ENCODE measurements at regions not wholly inside any gene's neighbourhood (a gene's known extent, or its start where the extent isn't known, plus 50 kb on each side); places are given as distances from the start of the nearest gene placed in this dataset.

DNA sequence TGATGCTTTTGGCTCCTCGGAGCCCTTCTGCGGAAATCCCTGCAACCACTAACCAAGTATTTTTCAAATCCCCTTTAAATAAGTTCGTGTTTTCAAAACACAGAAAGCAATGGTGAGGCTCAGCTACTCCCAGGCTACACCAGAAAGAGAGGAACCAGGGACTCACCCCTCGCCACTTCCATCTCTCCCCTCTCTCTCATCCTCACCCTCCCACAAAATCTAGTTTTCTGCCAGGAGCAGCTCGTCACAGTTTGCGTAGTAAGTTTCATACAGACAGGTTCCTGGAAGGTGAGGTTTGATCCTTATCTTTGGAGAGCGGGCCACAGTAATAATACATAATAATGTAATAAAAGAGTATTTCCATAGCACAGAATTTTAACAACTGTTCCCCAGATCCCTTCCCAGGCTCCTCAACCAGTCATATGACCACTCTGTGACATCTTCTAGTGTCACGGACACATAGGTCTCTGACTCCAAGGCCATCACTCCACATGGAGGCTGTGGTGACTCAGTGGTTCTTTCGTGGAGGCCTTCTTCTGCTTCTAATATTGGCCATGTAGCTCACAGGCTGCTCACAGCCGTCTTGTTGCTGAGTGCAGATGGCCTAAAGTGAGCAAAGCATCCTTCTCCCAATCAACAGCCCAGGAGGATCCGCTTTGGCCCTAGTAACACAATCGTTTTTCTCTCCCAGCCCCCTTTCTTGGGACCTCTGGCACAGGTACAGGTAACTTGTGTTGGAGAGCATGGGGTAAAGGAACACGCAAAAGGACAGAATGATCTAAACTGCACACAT is 295.7 kb downstream of the CDC5L start:
- no peak for DNase-seq

DNA sequence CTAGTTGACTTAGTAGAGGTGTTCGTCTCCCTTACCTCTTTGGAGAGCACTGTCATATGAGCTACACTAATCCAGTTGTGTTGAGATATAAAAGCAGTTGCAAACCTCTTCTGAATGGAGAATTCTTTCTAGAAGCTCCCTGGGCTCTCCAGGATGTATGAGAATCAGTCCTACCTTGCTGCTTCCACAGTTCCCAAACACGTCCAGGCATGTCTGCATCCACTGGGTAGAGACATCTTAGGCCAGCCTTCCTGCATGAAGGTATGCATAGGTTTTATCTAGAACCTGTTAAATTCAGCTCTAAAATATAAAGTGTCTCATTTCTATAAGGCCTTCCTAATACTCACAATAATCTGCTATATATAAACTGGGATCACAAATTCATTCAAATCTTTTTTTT is 297.7 kb downstream of the CDC5L start:
- DNase-seq, result no peak

DNA sequence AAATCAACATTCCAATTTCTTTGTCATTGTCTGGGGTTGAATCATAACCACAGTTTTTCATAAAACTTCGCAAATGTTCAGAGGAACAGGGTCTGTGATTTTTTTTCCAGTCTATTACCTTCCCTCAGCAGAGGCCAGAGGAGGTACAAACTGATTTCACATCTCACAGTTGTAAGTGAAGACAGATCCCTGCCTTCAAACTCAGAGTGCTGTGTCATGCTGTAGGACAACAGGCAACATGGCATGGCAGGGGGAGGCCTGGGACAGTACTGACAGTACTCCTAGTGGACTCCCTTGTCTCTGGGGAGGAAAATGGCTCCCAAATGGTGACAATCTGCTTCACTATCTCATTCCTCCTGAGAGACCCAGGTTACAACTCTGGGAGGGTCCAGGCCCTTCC is 308.6 kb downstream of the CDC5L start:
- DNase-seq, result no peak

DNA sequence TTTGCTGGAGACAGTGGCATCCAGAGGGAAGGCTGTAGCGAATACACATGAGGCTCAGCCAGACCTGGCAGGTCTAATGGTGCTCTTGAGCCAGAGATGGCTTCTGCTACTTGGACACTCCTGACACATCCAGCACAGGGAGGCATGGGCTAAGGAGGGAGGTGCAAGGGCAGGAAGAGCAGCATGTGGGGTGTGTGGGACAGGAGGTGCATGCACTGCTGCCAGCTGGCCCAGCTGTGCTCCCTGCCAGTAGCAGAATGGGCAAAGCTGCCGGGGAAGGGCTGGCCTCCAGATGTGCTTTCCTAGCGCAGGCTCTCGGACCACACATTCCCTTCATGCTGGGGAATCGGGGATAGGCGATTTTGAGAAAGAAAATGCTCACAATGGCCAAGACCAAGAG is 309.2 kb downstream of the CDC5L start:
- DNase-seq, result no peak

DNA sequence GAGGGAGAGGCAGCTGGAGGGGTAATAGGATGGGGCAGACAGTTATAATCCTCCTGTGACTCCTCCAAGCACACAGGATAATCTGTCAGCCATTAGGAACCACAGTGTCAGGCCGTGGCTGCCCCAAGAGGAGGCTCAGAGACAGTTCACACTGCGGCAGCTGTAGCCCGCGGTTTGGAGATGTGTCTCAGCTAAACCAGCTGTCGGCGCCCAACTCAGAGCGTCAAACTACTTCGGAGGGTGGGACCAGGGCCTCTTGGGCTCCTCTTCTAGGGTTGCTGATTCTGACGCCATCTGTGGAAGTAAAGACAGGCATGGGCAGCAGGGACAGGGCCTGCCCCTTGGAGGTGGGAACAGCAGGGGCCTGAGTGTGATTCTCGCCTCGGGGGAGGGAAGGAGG is 309.8 kb downstream of the CDC5L start:
- no peak for DNase-seq

DNA sequence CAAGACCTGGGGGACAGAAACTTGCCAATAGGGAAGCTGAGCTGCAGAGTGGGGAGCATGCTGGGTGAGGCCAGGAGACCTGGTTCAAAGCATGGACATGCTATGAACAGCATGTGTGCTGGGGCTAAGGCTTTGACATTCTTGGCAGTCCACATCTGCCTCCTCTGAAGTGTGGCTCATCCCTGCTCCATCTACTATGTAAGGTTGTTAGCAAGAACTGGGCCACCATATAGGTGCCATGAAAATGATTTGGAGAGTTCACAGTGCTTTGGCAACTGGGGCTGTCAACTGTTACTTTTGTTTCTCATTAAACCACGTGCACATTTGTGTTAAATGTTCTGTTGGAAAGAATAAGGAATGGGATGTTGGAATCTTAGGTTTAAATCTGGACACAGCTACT is 311.1 kb downstream of the CDC5L start:
- no peak for DNase-seq

DNA sequence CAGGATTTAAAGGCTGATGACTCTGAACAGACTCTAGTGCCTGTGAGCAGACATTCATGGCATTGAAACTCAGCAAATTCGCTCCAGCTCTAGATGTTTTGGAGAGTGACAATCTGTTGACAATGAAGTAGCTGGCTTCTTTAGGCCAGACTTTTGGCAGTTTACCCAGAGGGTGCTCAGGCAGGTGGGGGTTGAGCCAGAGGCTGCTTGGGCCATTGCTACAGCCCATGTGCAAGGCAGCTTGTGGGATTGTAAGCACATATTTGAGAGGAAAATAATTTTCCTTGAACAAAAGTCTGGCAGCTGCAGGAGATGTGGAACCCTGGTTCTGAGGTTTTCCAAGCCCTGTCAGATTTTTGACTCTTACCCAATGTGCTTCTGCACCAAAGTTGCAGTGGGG is 311.6 kb downstream of the CDC5L start:
- DNase-seq, result no peak

DNA sequence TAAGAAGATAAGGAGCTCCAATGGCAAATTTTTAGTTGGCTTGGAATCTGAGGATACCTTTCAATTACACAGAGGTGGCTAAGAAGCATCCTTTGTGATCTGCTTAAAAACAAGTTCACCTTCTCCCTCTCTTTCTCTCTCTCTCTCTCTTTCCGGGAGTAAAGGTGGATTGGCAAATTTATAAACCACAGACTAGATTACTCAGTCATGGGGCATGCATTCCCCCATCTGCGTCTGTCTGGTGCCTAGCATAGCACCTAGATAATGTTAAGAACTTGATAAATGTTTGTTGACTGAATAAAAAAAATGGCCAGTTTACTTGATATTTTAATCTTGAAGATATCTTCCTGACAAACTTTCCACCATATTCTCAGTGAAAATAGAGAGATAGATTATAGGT is 312.3 kb downstream of the CDC5L start:
- DNase-seq, result no peak

DNA sequence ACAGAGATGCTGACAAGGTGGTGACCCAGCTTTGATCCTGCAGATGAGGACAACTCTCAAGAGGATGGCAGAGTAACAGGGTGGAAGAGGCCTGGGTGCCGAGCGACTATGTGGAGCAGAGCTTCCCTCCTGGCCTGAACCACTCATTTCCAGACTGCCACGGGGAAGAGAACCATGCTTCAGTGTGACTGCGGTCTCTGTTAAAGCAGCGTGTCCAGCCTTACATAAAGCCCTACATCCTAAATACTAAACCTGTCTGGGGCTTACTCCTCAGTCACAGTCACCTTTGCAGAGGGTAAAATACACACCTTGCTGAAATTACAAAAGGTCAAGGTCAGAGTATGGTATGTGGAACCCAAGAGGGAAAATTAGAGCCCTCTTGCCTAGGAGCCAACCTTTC is 312.9 kb downstream of the CDC5L start:
- DNase-seq, result no peak

DNA sequence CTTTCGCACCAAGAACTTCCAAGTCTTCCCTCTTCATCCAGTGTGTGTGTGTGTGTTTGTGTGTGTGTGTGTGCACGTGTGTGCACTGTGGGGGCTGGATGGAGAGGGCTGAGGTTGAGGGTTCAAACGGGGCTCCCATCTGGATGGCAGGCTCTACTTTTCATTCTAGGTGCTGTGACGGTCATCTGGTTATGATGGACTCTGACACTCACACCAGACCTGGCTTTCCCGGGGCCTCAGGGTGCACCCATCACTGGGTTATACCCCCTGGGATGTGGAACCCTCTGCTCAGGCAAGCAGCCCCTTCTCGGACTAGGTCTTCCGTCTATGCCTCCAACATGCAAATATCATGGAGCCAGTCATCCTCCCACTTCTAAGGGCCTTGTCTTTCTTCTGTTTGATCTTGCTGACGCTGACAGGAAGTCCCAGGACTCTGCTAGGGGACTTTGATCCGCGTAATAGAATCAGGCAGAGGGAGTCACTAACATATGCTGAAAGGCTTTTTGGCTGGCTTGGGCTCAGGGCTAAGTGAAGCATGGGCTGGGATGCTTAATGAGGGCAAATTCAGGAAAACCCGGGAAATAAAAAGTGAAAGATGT is 313.6 kb downstream of the CDC5L start:
- no peak for DNase-seq

DNA sequence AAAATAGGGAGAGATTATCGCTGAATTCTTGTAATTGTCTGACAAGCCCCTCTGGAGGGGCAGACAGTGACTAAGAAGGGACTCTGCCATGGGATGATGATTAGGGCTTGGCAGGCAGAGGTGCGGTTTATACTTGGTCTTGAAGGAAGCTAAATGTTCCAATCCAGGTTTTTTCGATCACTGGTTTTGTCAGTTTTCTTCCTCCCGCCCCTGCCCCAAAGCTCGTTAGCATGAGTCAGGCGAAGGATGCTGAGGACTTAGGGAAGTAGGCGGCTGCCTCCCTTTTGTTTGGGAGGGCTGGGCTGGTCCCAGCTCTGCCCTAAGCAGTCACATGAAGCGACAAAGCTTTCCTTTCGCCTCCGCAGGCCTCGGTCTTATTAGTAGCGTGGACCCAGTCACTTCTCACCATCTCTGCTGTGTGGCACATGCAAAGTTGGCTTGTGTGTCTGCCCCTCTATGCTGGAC is 314.2 kb downstream of the CDC5L start:
- DNase-seq, result no peak

DNA sequence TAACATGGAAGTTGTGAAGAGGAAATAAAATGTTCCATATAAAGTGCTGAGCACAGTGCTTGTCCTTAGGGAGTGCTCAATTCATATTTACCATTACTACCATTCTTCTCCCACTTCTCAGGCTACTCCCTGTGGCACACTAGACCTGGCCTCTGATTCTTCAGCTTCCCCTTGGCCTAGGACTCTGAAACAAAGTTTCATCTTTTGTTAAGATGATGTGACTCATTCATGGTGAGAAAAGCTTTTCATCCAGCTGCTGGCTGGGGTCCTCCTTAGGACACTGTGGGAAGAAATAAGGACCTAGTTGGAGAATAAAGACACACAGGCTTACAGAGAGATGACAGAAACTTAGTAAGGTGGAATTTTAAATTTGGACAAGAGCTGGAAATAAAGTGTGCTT is 314.8 kb downstream of the CDC5L start:
- no peak for DNase-seq

DNA sequence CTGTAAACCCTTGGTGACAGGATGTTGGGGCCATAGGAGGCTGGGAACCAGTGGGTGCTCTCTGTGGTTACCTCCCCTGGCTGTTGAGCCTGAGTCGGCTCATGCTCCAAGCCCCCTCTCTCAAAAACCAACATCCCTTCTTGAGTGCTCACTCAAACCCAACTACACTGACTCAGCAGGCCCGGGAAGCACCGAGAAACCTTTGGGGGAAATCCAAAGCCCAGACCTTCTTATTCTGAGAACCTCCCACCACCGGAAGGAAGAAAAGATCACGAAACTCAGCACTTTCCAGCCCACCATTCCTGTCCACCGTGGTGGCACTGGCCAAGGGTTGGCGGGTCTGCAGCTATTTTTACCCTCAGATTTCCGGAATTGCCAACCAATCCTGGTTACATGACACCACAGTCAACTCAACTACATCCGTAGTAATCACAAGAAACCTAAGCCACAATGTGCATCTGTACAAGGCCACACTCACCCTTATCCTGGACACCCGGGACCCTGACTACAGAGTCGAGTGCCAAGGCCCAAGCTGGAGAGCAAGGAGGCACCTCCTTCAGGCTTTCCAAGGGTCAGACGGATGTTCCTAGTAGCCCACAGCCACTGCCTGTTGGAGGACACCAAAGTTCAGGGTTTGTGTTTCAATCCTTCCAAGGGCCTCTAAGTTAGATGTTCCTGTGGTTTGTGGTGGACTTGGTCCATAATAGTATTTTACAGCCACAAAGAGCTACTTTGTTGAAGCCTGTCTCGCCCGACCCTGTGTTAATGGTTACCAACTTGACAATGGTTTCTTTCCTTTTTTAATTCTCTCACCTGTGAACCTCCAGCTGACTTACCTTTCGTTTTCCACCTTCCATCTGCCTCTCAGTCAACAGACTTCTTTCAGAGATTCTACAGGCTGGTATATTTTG is 317.0 kb downstream of the CDC5L start:
- no peak for DNase-seq

DNA sequence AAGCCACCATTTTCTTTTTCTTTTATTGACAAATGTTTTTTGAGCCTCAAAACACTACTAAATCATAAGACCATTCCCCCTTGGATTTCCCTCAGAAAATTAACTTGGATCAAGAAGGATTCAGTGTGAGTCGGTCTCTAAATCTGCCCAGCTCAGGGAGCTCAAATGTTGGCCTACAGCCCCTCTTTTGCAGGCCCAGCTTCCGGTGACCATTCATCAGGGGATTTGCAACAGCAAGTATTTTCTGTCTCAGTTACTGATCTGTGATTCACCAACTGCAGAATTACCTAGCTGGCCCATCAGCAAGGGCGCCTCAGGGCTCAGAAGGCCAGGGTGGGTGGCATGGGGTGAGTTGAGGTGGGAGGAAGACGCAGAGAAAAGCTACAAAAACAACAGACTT is 318.1 kb downstream of the CDC5L start:
- DNase-seq, result no peak

DNA sequence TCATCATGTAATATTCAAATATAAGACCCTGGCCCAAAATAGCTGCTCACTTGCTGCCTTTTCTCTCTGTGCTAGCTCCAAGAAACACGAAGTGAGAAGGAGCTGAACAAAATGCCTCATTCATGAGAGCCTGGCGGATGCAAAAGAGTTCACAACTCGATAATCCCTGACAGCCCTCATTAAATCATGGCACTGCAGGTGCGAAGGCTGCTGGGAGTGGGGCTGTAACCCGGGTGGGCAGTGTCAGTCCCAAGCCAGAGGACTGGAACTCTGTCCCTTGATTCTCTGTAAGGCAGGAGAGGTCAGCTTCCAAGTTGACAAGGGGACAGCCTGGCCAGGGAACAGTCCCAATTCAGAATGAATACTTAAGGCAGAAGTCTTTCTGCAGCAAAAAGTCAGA is 318.5 kb downstream of the CDC5L start:
- DNase-seq, result no peak

DNA sequence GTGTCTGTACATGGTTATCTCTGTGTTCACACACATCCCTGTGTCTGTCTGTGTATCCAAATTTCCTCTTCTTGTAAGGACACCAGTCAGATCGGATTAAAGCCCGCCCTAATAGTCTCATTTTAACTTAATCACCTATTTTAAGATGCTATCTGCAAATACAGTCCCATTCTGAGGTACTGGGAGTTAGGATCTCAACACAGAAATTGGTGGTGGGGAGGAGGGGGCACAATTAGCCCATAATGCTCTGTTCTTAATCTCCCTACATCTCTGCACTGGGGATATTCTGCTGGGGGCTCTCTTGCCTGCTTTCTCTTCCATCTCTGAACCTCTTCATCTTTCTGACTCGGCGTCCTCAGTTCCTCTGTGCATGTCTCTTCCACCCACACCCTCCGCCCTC is 320.7 kb downstream of the CDC5L start:
- no peak for DNase-seq

DNA sequence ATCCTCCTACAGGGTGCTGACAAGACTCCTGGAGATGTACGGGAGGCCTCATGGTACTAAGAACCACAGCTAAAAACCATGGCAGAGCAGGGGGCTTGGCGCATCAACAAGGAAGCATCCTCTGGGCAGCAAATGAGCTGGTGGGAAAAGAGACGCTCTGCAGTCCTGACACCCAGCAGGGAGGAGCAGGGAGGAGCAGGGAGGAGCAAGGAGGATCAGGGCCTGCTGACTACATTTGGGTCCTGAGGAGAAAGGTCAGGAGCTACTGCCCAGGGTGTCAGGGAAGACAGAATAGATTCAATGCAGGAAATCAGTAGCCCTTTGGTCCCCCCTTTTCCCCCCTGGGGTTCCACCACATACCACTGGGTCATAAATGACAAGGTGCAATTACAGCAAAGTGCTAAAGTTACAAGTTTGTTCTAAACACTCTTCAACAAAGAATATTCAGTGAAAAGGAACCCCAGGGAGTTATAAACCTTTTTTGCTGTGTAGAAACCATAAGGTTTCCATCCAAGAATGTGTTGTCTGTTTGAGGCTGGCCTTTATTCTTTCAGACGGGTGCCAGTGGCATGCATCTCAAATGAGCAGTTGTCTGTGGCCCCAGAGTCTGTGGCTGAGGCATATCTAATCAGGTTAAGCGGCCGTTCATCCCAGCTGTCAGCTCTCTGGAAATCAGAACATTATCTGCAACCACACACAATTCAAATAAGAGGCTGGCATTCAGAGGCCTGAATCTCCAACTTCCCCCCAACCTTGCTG is 325.0 kb downstream of the CDC5L start:
- no peak for DNase-seq

DNA sequence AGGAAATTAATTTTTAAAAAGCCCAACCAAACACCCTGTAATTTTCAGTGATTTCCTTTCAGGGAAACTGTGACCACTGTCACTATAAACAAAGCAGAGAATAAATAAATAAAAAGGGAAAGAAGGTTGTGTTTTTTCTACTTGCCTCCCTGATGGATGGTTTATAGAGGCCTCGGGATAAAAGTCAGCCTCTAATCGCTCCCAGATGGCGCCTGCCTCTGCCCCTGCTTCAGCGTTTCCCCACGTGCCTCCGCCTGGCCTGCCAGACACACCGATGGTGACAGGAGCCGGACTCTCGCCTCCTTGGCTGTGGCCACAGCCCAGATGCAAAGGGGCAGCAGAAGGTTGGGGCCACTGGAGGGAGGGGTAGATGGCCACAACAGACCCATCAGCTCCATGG is 327.7 kb downstream of the CDC5L start:
- no peak for DNase-seq

DNA sequence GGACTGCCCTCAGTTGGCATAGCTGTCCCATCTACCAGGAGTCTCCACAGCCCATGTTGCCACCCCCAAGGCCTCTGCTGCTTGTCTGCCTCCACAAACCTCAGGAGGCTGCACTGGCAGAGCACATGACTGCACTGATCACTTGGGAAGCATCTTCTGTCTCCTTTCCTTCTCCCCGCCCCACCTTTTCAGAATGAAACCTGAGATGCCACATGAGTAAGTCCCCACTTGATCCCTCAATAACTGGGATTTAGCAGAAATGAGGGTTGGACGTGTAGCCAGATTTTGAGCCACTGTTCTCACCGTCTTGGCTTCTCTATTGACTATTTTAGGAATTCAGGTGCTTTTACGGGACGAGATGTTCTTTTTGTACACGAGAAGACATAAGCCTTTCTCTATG is 328.4 kb downstream of the CDC5L start:
- DNase-seq, result no peak

DNA sequence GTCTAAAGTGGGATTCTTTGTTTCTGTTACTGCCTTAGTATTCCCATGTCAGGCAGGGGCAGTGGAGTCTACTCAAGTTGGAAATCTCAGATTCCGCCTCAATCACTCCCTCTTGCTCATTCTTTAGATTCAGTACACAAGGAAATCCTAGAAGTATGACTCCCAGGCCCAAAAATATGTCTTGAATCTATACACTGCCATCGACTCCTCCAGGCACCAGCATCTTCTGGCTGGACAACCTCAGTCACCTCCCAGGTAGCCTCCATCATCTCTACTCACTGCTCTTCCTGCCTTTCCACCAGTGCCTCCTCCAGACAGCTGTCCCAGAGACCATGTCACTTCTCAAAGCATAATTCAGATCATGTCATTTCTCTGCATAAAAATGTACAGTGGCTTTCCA is 329.9 kb downstream of the CDC5L start:
- DNase-seq, result no peak

DNA sequence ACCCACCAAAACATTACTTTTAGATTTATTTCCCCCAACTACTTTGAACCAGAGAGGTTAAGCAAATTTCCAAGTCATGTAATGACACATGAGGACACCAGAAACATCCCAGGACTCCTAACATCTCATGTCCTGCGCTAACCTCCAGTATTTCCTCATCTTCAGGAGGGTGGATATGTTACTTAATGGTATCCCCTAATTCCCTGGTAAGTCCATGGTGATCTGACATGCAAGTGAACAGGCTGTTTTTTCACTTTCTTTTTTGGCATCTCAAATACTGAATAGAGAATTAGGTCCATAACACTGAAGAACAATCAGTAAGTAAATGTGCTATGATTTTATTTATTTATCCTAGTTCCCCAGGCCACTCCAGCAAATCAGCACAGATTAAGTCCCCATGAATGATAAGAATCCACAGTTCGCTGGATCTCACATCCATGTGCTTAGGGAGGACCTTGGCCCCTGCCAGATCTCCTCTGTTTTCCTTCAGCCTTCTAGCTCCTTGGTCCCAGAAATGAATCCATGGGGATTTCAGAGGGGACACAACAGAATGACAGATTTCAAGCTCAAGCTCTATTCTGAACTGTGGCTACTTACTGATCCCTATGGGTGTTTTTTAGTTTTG is 334.6 kb downstream of the CDC5L start:
- DNase-seq, result no peak

DNA sequence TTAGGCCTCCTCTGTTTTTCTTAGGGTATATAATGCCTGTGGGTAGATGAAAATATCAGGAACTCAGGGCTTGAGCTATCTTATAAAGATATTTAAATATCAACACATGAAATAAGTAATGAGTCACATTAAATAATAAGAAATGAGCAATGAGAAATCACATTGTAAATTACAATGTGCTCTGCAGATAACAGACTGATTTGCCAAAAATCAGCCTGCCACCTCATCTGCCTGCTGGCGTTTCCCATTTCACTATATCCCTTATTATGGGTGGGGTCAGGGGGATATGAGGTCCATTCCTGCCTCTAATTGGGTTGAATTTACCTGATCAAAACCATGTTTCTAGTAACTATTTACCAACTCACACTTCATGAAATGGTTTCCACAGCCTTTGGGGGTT is 335.2 kb downstream of the CDC5L start:
- DNase-seq, result no peak
